SU-DHL-6 (cell line): ENCODE measurements at regions not wholly inside any gene's neighbourhood (a gene's known extent, or its start where the extent isn't known, plus 50 kb on each side); places are given as distances from the start of the nearest gene placed in this dataset.

Experiments
- EZH2phosphoT487 ChIP-seq: fragments of 200-600 bp; sonication (generic), shearing (Covaris generic); conservative IDR thresholded peaks from 2 replicates; pipeline ENCODE4 v1.6.1; 2018; ENCODE audit warnings: mild to moderate bottlenecking, antibody characterized with exemption, low read length, moderate library complexity, mixed read lengths
- TF ChIP-seq, protein P1 (sequence below): fragments of 200-600 bp; sonication (generic); IDR thresholded peaks from one replicate; pipeline ENCODE4 v1.5.1; 2017; ENCODE audit warnings: antibody characterized with exemption, mild to moderate bottlenecking, low read length, moderate library complexity; ENCODE audit not compliant: insufficient read depth, poor library complexity, severe bottlenecking

DNA sequence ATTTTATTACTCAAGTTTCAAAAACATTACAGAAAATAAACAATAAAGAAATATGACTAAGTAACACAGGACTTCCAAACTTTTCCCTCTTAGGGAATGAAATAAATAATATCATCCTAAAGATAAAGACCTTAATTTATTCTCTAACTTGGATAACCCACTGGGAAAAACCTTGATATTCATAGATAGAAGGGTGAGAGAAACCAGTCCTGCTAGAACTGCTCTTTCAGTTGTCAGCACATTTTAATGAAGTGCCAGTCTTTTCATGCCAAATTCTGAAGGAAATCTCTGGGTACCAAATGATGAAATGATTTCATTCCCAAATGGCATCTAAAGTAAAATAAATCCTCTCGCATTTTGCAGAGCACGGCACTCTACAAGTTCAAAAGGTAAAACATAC lies 114.5 kb upstream of the SMIM30 start:
- no peak for TF ChIP-seq EZH2phosphoT487
- TF ChIP-seq, protein P1, sequence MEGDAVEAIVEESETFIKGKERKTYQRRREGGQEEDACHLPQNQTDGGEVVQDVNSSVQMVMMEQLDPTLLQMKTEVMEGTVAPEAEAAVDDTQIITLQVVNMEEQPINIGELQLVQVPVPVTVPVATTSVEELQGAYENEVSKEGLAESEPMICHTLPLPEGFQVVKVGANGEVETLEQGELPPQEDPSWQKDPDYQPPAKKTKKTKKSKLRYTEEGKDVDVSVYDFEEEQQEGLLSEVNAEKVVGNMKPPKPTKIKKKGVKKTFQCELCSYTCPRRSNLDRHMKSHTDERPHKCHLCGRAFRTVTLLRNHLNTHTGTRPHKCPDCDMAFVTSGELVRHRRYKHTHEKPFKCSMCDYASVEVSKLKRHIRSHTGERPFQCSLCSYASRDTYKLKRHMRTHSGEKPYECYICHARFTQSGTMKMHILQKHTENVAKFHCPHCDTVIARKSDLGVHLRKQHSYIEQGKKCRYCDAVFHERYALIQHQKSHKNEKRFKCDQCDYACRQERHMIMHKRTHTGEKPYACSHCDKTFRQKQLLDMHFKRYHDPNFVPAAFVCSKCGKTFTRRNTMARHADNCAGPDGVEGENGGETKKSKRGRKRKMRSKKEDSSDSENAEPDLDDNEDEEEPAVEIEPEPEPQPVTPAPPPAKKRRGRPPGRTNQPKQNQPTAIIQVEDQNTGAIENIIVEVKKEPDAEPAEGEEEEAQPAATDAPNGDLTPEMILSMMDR = no peak
